ENCODE measurements at regions not wholly inside any gene's neighbourhood (a gene's known extent, or its start where the extent isn't known, plus 50 kb on each side); places are given as distances from the start of the nearest gene placed in this dataset.

DNA sequence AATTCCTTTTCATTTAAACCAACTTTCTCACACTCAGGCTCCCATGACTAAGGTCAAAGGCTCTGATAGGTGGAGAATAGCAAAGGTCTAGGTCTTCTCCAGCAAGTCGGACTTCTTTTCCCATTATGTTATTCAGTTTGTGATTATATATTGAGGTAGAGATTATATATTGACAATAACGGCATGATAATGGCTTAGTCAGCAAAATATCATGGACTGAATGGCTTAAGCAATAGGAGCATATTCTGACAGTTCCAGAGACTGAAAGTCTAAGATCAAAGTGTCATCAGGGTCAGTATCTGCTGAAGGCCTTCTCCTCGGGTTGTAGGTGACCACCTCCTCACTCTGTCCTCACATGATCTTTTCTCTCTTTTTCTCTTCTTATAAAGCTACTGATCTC, 1251.4 kb downstream of the ROBO1 start:
- TF ChIP-seq, protein P1, sequence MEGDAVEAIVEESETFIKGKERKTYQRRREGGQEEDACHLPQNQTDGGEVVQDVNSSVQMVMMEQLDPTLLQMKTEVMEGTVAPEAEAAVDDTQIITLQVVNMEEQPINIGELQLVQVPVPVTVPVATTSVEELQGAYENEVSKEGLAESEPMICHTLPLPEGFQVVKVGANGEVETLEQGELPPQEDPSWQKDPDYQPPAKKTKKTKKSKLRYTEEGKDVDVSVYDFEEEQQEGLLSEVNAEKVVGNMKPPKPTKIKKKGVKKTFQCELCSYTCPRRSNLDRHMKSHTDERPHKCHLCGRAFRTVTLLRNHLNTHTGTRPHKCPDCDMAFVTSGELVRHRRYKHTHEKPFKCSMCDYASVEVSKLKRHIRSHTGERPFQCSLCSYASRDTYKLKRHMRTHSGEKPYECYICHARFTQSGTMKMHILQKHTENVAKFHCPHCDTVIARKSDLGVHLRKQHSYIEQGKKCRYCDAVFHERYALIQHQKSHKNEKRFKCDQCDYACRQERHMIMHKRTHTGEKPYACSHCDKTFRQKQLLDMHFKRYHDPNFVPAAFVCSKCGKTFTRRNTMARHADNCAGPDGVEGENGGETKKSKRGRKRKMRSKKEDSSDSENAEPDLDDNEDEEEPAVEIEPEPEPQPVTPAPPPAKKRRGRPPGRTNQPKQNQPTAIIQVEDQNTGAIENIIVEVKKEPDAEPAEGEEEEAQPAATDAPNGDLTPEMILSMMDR (IDR thresholded peaks at IDR 0.05; ENCODE audit: low read depth, low read length) = no peak
- no peak for DNase-seq (ENCODE audit: extremely low read depth, low read depth)

DNA sequence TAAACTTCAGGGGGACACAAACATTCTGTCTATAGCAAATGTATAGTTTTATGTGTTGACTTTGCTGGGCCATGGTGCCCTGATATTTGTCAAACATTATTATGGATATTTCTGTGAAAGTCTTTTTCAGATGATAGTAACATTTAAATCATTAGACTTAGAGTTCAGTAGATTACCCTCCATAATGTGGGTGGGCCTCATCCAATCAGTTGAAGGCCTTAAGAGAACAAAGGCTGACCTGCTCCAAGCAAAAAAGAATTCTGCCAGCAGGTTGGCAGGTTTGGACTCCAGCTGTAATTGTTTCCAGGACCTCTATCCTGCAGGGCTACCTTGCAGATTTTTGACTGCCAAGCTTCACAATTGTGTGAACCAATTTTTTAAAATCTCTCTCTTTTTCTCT, 1250.9 kb downstream of the ROBO1 start:
- TF ChIP-seq, protein P1 (IDR thresholded peaks at IDR 0.05; ENCODE audit: low read depth, low read length) = no peak

DNA sequence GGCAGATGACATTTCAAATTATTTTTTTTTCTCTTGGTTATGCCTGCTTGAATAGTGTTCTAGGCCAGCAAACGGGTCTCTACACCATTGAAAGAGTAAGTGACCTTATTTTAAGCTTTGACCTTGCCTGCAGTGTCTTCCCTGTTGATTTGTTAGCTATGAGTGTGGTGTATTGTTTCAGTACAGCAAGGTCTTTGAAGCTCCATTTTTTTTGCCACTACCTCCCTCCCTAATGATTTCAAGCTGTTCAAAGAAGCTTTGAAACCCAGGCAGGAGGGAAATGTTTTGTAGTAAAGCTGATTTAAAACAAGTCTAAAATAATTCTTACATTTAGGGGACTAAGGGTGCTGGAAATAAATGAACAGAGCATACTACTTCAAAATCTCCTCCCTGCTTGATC, 1249.8 kb downstream of the ROBO1 start:
- DNase-seq (ENCODE audit: extremely low read depth, low read depth) = no peak
- TF ChIP-seq, protein P1 (IDR thresholded peaks at IDR 0.05; ENCODE audit: low read depth, low read length) = no peak

More for the DNA sequence above, 1250.9 kb downstream of the ROBO1 start:
- DNase-seq (ENCODE audit: extremely low read depth, low read depth) = no peak

DNA sequence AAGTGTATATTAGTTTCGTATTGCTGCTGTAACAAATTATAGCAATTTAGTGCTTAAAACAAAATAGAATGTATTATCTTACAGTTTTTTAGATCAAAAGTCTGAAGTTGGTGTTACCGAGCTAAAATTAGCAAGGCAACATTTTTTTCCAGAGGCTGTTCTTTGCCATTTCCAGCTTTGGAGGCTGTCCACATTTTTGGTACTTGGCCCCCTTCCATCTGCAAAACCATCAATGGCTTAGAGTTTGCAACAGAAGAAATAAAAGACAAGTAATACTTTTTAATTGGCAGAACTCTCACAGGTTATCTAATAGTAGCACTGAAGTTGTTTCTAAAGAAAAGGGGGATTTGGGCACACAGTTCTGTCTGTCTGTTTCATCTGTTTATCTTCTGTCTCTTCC, 1248.5 kb downstream of the ROBO1 start:
- TF ChIP-seq, protein P1 (IDR thresholded peaks at IDR 0.05; ENCODE audit: low read depth, low read length) = no peak
- DNase-seq (ENCODE audit: extremely low read depth, low read depth) = no peak

GRCh38 chr3:78529601-78530000, 1238.2 kb downstream of the ROBO1 start:
- no peak for DNase-seq (ENCODE audit: extremely low read depth, low read depth)
- TF ChIP-seq, protein P1 (IDR thresholded peaks at IDR 0.05; ENCODE audit: low read depth, low read length) = no peak

- TF ChIP-seq, protein P1 (IDR thresholded peaks at IDR 0.05; ENCODE audit: low read depth, low read length) = no peak
- no peak for DNase-seq (ENCODE audit: extremely low read depth, low read depth)
These were observed 1227.3 kb downstream of the ROBO1 start for GRCh38 chr3:78540485-78540884.

DNA sequence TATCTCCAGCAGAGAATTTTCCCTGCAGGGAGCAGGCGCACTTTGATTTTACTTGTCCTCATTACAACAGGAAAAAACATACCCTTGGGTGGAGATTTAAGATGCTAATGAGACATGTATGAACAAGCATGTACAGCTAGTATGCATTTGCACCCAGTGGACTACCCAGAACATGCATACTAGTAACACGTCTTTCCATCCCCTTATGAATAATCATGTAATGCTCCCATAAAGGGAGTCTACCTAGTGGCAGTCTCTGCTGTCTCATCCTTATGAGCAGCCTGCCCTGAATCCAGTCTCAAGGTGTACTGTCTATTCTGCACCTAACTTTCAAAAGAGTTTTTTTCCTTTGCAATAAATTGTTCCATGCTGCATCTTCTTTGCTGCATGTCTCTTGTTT, 1222.0 kb downstream of the ROBO1 start:
- TF ChIP-seq, protein P1 (IDR thresholded peaks at IDR 0.05; ENCODE audit: low read depth, low read length) = no peak
- no peak for DNase-seq (ENCODE audit: extremely low read depth, low read depth)
